Calu3 (cell line): ENCODE measurements at regions not wholly inside any gene's neighbourhood (a gene's known extent, or its start where the extent isn't known, plus 50 kb on each side); places are given as distances from the start of the nearest gene placed in this dataset.

ENCODE experiments used
- BruUV-seq: library from RNA; stranded (reverse); fragments of 400-500 nt; replicated peaks from 2 replicates; lab custom pipeline; 2021; lab: Mats Ljungman, UMichigan
- CTCF ChIA-PET: fragments of 300-600 bp; sonication (Branson Sonifier 250); formaldehyde crosslinking; loops from one replicate; lab custom pipeline; 2022; ENCODE audit warnings: antibody characterized with exemption; lab: Charles Lee
- DNase-seq: peaks from one replicate; pipeline ENCODE4 v3.0.0; 2022
- H3K27ac Mint-ChIP-seq: one replicate; pipeline ENCODE4 v1.8.0; 2022; ENCODE audit warnings: mixed read lengths; ENCODE audit not compliant: unreplicated experiment
- H3K27me3 Mint-ChIP-seq: one replicate; pipeline ENCODE4 v1.8.0; 2022; ENCODE audit warnings: mixed read lengths; ENCODE audit not compliant: unreplicated experiment
- H3K36me3 Mint-ChIP-seq: one replicate; pipeline ENCODE4 v1.8.0; 2022; ENCODE audit warnings: mild to moderate bottlenecking, moderate library complexity, mixed read lengths; ENCODE audit not compliant: insufficient read depth, unreplicated experiment
- H3K4me1 Mint-ChIP-seq: one replicate; pipeline ENCODE4 v1.8.0; 2022; ENCODE audit warnings: mild to moderate bottlenecking, low read depth, mixed read lengths; ENCODE audit not compliant: unreplicated experiment
- H3K4me3 Mint-ChIP-seq: one replicate; pipeline ENCODE4 v1.8.0; 2022; ENCODE audit warnings: mild to moderate bottlenecking, low read depth, moderate library complexity, mixed read lengths; ENCODE audit not compliant: unreplicated experiment
- H3K9me3 Mint-ChIP-seq: one replicate; pipeline ENCODE4 v1.8.0; 2022; ENCODE audit warnings: low read depth, mixed read lengths; ENCODE audit not compliant: unreplicated experiment
- CTCF ChIP-seq: fragments of 200-600 bp; IDR thresholded peaks from one replicate; pipeline ENCODE4 v1.8.0; 2022; ENCODE audit warnings: antibody characterized with exemption; ENCODE audit not compliant: unreplicated experiment
- intact Hi-C: fragments of 100-400 bp; cut with micrococcal nuclease; formaldehyde crosslinking; loops from one replicate; pipeline ENCODE4 v1.10.0; 2022; ENCODE audit not compliant: unreplicated experiment

GRCh38 chr7:134391223-134391622, 67.7 kb downstream of the AKR1B1 start:
- no peak for DNase-seq
- Mint-ChIP-seq H3K27ac (no peak overlapping the region), H3K27me3 (no peaks in the 10 kb centered on the region), H3K9me3 (no peaks in the 10 kb centered on the region), H3K4me3 (no peak overlapping the region), H3K4me1 (peaks cover 8% of the 10 kb centered on the region), H3K36me3 (no peaks in the 10 kb centered on the region)
- BruUV-seq, result no TSS peak
- no peak for TF ChIP-seq CTCF
- CTCF ChIA-PET, result no interaction called here
- intact Hi-C loops, result no loop called here

- Mint-ChIP-seq H3K9me3 (no peaks in the 10 kb centered on the region), H3K36me3 (no peaks in the 10 kb centered on the region), H3K27me3 (no peaks in the 10 kb centered on the region), H3K27ac (no peak overlapping the region), H3K4me3 (no peak overlapping the region), H3K4me1 (no peaks in the 10 kb centered on the region)
- TF ChIP-seq CTCF, result no peak
- no TSS peak for BruUV-seq
- intact Hi-C loops, result no loop called here
- no peak for DNase-seq
- CTCF ChIA-PET, result interaction anchor here (0.6 kb wide), 1 partner anchor 516 kb away, joined by 3 read pairs; no protein-coding TSS in a partner anchor
These were observed 70.4 kb downstream of the AKR1B1 start for GRCh38 chr7:134388336-134389019.

GRCh38 chr7:134378562-134378961, 61.8 kb upstream of the SLC35B4 start:
- no peak for TF ChIP-seq CTCF
- H3K9me3 Mint-ChIP-seq, result peaks cover 2% of the 10 kb centered on the region
- H3K4me3 Mint-ChIP-seq, result no peak overlapping the region
- no peak overlapping the region for H3K27ac Mint-ChIP-seq
- H3K4me1 Mint-ChIP-seq, result peaks cover 15% of the 10 kb centered on the region
- H3K36me3 Mint-ChIP-seq, result no peaks in the 10 kb centered on the region
- CTCF ChIA-PET, result no interaction called here
- no TSS peak for BruUV-seq
- intact Hi-C loops, result no loop called here
- H3K27me3 Mint-ChIP-seq, result no peaks in the 10 kb centered on the region
- DNase-seq, result no peak

- intact Hi-C loops, result no loop called here
- Mint-ChIP-seq H3K4me1 (peaks cover 20% of the 10 kb centered on the region), H3K4me3 (no peak overlapping the region), H3K27ac (no peak overlapping the region), H3K36me3 (no peaks in the 10 kb centered on the region), H3K27me3 (no peaks in the 10 kb centered on the region), H3K9me3 (peaks cover 1% of the 10 kb centered on the region)
- no peak for DNase-seq
- no peak for TF ChIP-seq CTCF
- BruUV-seq, result no TSS peak
- CTCF ChIA-PET, result no interaction called here
These were observed 60.0 kb upstream of the SLC35B4 start for GRCh38 chr7:134376693-134377092.
